ENCODE measurements at regions not wholly inside any gene's neighbourhood (a gene's known extent, or its start where the extent isn't known, plus 50 kb on each side); places are given as distances from the start of the nearest gene placed in this dataset.

GRCh38 chr9:13929013-13929412 is 384.9 kb downstream of the NFIB start:
- no peak for FAIRE-seq

GRCh38 chr9:13923381-13923780 is 390.6 kb downstream of the NFIB start:
- Histone ChIP-seq H3K4me1 (ENCODE audit: insufficient read depth, low read length) (no peaks in the 10 kb centered on the region), H2AFZ (ENCODE audit: low read length) (no peak overlapping the region), H3K4me2 (ENCODE audit: low read depth, low read length) (no peak overlapping the region), H4K20me1 (ENCODE audit: insufficient read depth, low read length) (no peaks in the 10 kb centered on the region), H3K9me3 (ENCODE audit: low read length) (peaks cover 18% of the 10 kb centered on the region), H3K27ac (ENCODE audit: extremely low read length, insufficient read depth, low read length) (no peak overlapping the region), H3K4me3 (replicated peaks in 1 of 3; ENCODE audit: insufficient read depth in 1 of 3, low read depth in 2 of 3, low read length in 3 of 3) (no peak overlapping the region), H3K9ac (ENCODE audit: insufficient read depth, low read depth, low read length) (no peak overlapping the region), H3K27me3 (ENCODE audit: control insufficient read depth in 1 of 2, insufficient read depth in 2 of 2, low read length in 2 of 2) (no peaks in the 10 kb centered on the region), H3K36me3 (replicated peaks in 1 of 2; ENCODE audit: control insufficient read depth in 1 of 2, insufficient read depth in 2 of 2, low read length in 2 of 2) (no peaks in the 10 kb centered on the region), H3K79me2 (ENCODE audit: insufficient read depth, low read length) (no peaks in the 10 kb centered on the region)
- ChIA-PET CTCF (ENCODE audit: low intra/inter-chr PET ratio, low total read pairs) (no interaction called here), POLR2A (no interaction called here)
- TF ChIP-seq ZNF484 (CRISPR knock-in tag; IDR thresholded peaks at IDR 0.05; ENCODE audit: borderline replicate concordance, low read depth) (no peak), ZNF124 (CRISPR knock-in tag; IDR thresholded peaks at IDR 0.05) (peak; percentile 94)
- no peak for DNase-seq (ENCODE audit: low spot score)
- in situ Hi-C loops (cut with HindIII; ENCODE audit: extremely low pct_ligation_motif_present, low pct_unique_long_range_greater_than_20kb) (no loop called here), intact Hi-C loops (cut with micrococcal nuclease; ENCODE audit: unreplicated experiment) (no loop called here)
- no TSS peak for BruUV-seq (replicated peaks)
- WGBS (ENCODE audit: low lambda C conversion rate) = 25% methylated on average over 4 of the region's 4 CpGs
- no peak for ATAC-seq
- no peak for FAIRE-seq

More at GRCh38 chr9:13929013-13929412, 384.9 kb downstream of the NFIB start:
- intact Hi-C loops (cut with micrococcal nuclease; ENCODE audit: unreplicated experiment) (no loop called here), in situ Hi-C loops (cut with HindIII; ENCODE audit: extremely low pct_ligation_motif_present, low pct_unique_long_range_greater_than_20kb) (no loop called here)
- no peak overlapping the region for H3K4me2 ChIP-seq (ENCODE audit: low read depth, low read length)
- H3K27ac ChIP-seq (ENCODE audit: extremely low read length, insufficient read depth, low read length) = no peak overlapping the region
- no peak overlapping the region for H2AFZ ChIP-seq (ENCODE audit: low read length)
- H3K79me2 ChIP-seq (ENCODE audit: insufficient read depth, low read length) = no peaks in the 10 kb centered on the region
- H3K9ac ChIP-seq (ENCODE audit: insufficient read depth, low read depth, low read length) = no peak overlapping the region
- CTCF ChIA-PET (ENCODE audit: low intra/inter-chr PET ratio, low total read pairs) = no interaction called here
- H4K20me1 ChIP-seq (ENCODE audit: insufficient read depth, low read length) = no peaks in the 10 kb centered on the region
- no peaks in the 10 kb centered on the region for H3K9me3 ChIP-seq (ENCODE audit: low read length)
- no TSS peak for BruUV-seq (replicated peaks)
- POLR2A ChIA-PET = no interaction called here
- H3K4me1 ChIP-seq (ENCODE audit: insufficient read depth, low read length) = no peaks in the 10 kb centered on the region
- WGBS (ENCODE audit: low lambda C conversion rate) = 1% methylated on average over 2 of the region's 2 CpGs
- no peaks in the 10 kb centered on the region for H3K27me3 ChIP-seq (ENCODE audit: control insufficient read depth in 1 of 2, insufficient read depth in 2 of 2, low read length in 2 of 2)
- ATAC-seq = no peak
- no peak for DNase-seq (ENCODE audit: low spot score)
- TF ChIP-seq ZNF781 (CRISPR knock-in tag; IDR thresholded peaks at IDR 0.05; ENCODE audit: borderline replicate concordance, not compliant biosample characterization) (no peak), KLF16 (CRISPR knock-in tag; IDR thresholded peaks at IDR 0.05) (no peak), POLR2A (IDR thresholded peaks at IDR 0.05; ENCODE audit: insufficient read depth in 1 of 2, low read depth in 2 of 2, low read length in 2 of 2) (no peak), ZMAT5 (CRISPR knock-in tag; IDR thresholded peaks at IDR 0.05; ENCODE audit: borderline replicate concordance, low read depth) (no peak), ZNF530 (CRISPR knock-in tag; IDR thresholded peaks at IDR 0.05; ENCODE audit: low read depth) (no peak)
- H3K36me3 ChIP-seq (replicated peaks in 1 of 2; ENCODE audit: control insufficient read depth in 1 of 2, insufficient read depth in 2 of 2, low read length in 2 of 2) = no peaks in the 10 kb centered on the region
- no peak overlapping the region for H3K4me3 ChIP-seq (replicated peaks in 1 of 3; ENCODE audit: insufficient read depth in 1 of 3, low read depth in 2 of 3, low read length in 3 of 3)
